ENCODE measurements at regions not wholly inside any gene's neighbourhood (a gene's known extent, or its start where the extent isn't known, plus 50 kb on each side); places are given as distances from the start of the nearest gene placed in this dataset.
"Not testable (repeated sequence)": the region's sequence is repeated elsewhere in the genome, so short reads cannot be mapped to it uniquely, and the experiment has no call there.

- peaks cover 2% of the 10 kb centered on the region for H3K27me3 Mint-ChIP-seq
- peaks cover 15% of the 10 kb centered on the region for H3K4me1 Mint-ChIP-seq
- H3K36me3 Mint-ChIP-seq (ENCODE audit: low read depth) = no peaks in the 10 kb centered on the region
- POLR2A ChIA-PET = no interaction called here
- TF ChIP-seq, protein P1, sequence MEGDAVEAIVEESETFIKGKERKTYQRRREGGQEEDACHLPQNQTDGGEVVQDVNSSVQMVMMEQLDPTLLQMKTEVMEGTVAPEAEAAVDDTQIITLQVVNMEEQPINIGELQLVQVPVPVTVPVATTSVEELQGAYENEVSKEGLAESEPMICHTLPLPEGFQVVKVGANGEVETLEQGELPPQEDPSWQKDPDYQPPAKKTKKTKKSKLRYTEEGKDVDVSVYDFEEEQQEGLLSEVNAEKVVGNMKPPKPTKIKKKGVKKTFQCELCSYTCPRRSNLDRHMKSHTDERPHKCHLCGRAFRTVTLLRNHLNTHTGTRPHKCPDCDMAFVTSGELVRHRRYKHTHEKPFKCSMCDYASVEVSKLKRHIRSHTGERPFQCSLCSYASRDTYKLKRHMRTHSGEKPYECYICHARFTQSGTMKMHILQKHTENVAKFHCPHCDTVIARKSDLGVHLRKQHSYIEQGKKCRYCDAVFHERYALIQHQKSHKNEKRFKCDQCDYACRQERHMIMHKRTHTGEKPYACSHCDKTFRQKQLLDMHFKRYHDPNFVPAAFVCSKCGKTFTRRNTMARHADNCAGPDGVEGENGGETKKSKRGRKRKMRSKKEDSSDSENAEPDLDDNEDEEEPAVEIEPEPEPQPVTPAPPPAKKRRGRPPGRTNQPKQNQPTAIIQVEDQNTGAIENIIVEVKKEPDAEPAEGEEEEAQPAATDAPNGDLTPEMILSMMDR (IDR thresholded peaks at IDR 0.05) = no peak
- no peak for ATAC-seq (ENCODE audit: low read depth)
- H3K9me3 Mint-ChIP-seq = no peaks in the 10 kb centered on the region
- intact Hi-C loops (cut with micrococcal nuclease) = no loop called here
- CTCF ChIA-PET = no interaction called here
- DNase-seq = no peak
- no peak overlapping the region for H3K27ac Mint-ChIP-seq
- no peak overlapping the region for H3K4me3 Mint-ChIP-seq
Observed at GRCh38 chr5:115452536-115453235, 91.9 kb downstream of the FEM1C start.

GRCh38 chr5:115452083-115452482 lies 92.5 kb downstream of the FEM1C start:
- Mint-ChIP-seq H3K27me3 (peaks cover 2% of the 10 kb centered on the region), H3K4me1 (peaks cover 15% of the 10 kb centered on the region), H3K27ac (no peak overlapping the region), H3K9me3 (no peaks in the 10 kb centered on the region), H3K36me3 (ENCODE audit: low read depth) (no peaks in the 10 kb centered on the region), H3K4me3 (no peak overlapping the region)
- POLR2A ChIA-PET = no interaction called here
- TF ChIP-seq, protein P1 (IDR thresholded peaks at IDR 0.05) = no peak
- ATAC-seq (ENCODE audit: low read depth) (no peak), DNase-seq (no peak)
- CTCF ChIA-PET = no interaction called here
- intact Hi-C loops (cut with micrococcal nuclease) = no loop called here

GRCh38 chr5:115450741-115451140 lies 93.8 kb downstream of the FEM1C start:
- TF ChIP-seq, protein P1 (IDR thresholded peaks at IDR 0.05) = no peak
- CTCF ChIA-PET = no interaction called here
- Mint-ChIP-seq H3K27me3 (no peaks in the 10 kb centered on the region), H3K9me3 (no peaks in the 10 kb centered on the region), H3K4me3 (no peak overlapping the region), H3K4me1 (peaks cover 15% of the 10 kb centered on the region), H3K36me3 (ENCODE audit: low read depth) (no peaks in the 10 kb centered on the region), H3K27ac (no peak overlapping the region)
- DNase-seq (no peak), ATAC-seq (ENCODE audit: low read depth) (peak; percentile 61)
- intact Hi-C loops (cut with micrococcal nuclease) = no loop called here
- POLR2A ChIA-PET = no interaction called here

DNA sequence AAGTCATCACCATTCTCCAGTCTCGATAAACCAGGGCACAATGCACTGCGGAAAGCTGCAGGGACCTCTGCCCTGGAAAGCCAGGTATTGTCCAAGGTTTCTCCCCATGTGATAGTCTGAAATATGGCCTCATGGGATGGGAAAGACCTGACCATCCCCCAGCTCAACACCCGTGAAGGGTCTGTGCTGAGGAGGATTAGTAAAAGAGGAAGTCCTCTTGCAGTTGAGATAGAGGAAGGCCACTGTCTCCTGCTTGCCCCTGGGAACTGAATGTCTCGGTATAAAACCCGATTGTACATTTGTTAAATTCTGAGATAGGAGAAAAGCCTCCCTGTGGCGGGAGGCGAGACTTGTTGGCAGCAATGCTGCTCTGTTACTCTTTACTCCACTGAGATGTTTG lies 95.9 kb downstream of the FEM1C start:
- ATAC-seq (ENCODE audit: low read depth); H3K36me3 Mint-ChIP-seq (ENCODE audit: low read depth); H3K4me3 Mint-ChIP-seq; CTCF ChIA-PET; H3K27ac Mint-ChIP-seq; H3K9me3 Mint-ChIP-seq; intact Hi-C loops (cut with micrococcal nuclease); POLR2A ChIA-PET; DNase-seq; H3K27me3 Mint-ChIP-seq: not testable (repeated sequence)
- peaks cover 15% of the 10 kb centered on the region for H3K4me1 Mint-ChIP-seq

GRCh38 chr5:115440782-115441451 lies 103.7 kb downstream of the FEM1C start:
- ATAC-seq (ENCODE audit: low read depth) = no peak
- H3K27me3 Mint-ChIP-seq = peaks cover 20% of the 10 kb centered on the region
- no peak overlapping the region for H3K4me3 Mint-ChIP-seq
- TF ChIP-seq, protein P1 (IDR thresholded peaks at IDR 0.05) = no peak
- ChIA-PET POLR2A (no interaction called here), CTCF (no interaction called here)
- no peak overlapping the region for H3K27ac Mint-ChIP-seq
- peaks cover 33% of the 10 kb centered on the region for H3K9me3 Mint-ChIP-seq
- intact Hi-C loops (cut with micrococcal nuclease) = no loop called here
- H3K4me1 Mint-ChIP-seq = no peaks in the 10 kb centered on the region
- H3K36me3 Mint-ChIP-seq (ENCODE audit: low read depth) = no peaks in the 10 kb centered on the region
- DNase-seq = no peak

Data from activated B cell treated with CpG ODN at 0.5 μM for 24 hours (primary cell).